ENCODE measurements at regions not wholly inside any gene's neighbourhood (a gene's known extent, or its start where the extent isn't known, plus 50 kb on each side); places are given as distances from the start of the nearest gene placed in this dataset.
"Not testable (repeated sequence)": the region's sequence is repeated elsewhere in the genome, so short reads cannot be mapped to it uniquely, and the experiment has no call there.

GRCh38 chr17:30712859-30713258 is 111.6 kb downstream of the CRLF3 start:
- not testable (repeated sequence) for DNase-seq (ENCODE audit: low read depth in 2 of 2)

- DNase-seq (ENCODE audit: low read depth in 2 of 2), result not testable (repeated sequence)
Measured at GRCh38 chr17:30711626-30712507, 112.6 kb downstream of the CRLF3 start.

GRCh38 chr17:30711176-30711575 is 113.3 kb downstream of the CRLF3 start:
- DNase-seq (ENCODE audit: low read depth in 2 of 2), result not testable (repeated sequence)

GRCh38 chr17:30710276-30711088 is 114.0 kb downstream of the CRLF3 start:
- DNase-seq (ENCODE audit: low read depth in 2 of 2), result not testable (repeated sequence)

- not testable (repeated sequence) for DNase-seq (ENCODE audit: low read depth in 2 of 2)
Measured at GRCh38 chr17:30709561-30710275, 114.8 kb downstream of the CRLF3 start.

GRCh38 chr17:30709096-30709495 is 115.4 kb downstream of the CRLF3 start:
- not testable (repeated sequence) for DNase-seq (ENCODE audit: low read depth in 2 of 2)

- peak; percentile 21 to 62 for DNase-seq (ENCODE audit: low read depth in 2 of 2)
Measured at GRCh38 chr17:30708241-30709078, 116.0 kb downstream of the CRLF3 start.

- DNase-seq (ENCODE audit: low read depth in 2 of 2), result not testable (repeated sequence)
Measured at GRCh38 chr17:30707724-30708240, 116.7 kb downstream of the CRLF3 start.

- not testable (repeated sequence) for DNase-seq (ENCODE audit: low read depth in 2 of 2)
Measured at GRCh38 chr17:30706461-30707335, 117.8 kb downstream of the CRLF3 start.

- DNase-seq (ENCODE audit: low read depth in 2 of 2), result not testable (repeated sequence)
Measured at GRCh38 chr17:30706004-30706403, 118.5 kb downstream of the CRLF3 start.

GRCh38 chr17:30701498-30701989 is 122.9 kb downstream of the CRLF3 start:
- DNase-seq (ENCODE audit: low read depth in 2 of 2), result no peak

GRCh38 chr17:30700833-30701232 is 123.7 kb downstream of the CRLF3 start:
- not testable (repeated sequence) for DNase-seq (ENCODE audit: low read depth in 2 of 2)

GRCh38 chr17:30697619-30698460 is 126.7 kb downstream of the CRLF3 start:
- DNase-seq (ENCODE audit: low read depth in 2 of 2), result peak; percentile 24 to 58

GRCh38 chr17:30696234-30696633 is 128.3 kb downstream of the CRLF3 start:
- DNase-seq (ENCODE audit: low read depth in 2 of 2), result no peak

GRCh38 chr17:30695265-30695811 is 129.2 kb downstream of the CRLF3 start:
- DNase-seq (ENCODE audit: low read depth in 2 of 2), result not testable (repeated sequence)

- not testable (repeated sequence) for DNase-seq (ENCODE audit: low read depth in 2 of 2)
Measured at GRCh38 chr17:30693772-30694171, 130.7 kb downstream of the CRLF3 start.

- DNase-seq (ENCODE audit: low read depth in 2 of 2), result not testable (repeated sequence)
Measured at GRCh38 chr17:30689266-30690000, 135.1 kb downstream of the CRLF3 start.

Measured in stimulated activated CD4-positive, alpha-beta T cell treated with anti-CD3 and anti-CD28 coated beads, Interleukin-15, amount 100 ng/mL, for 48 hours (primary cell).